ENCODE measurements at regions not wholly inside any gene's neighbourhood (a gene's known extent, or its start where the extent isn't known, plus 50 kb on each side); places are given as distances from the start of the nearest gene placed in this dataset.

GRCh38 chr9:119810645-119811429 is 441.6 kb upstream of the BRINP1 start:
- no peak for TF ChIP-seq CTCF (conservative IDR thresholded peaks at IDR 0.05; ENCODE audit: control insufficient read depth, insufficient read depth, low read depth, low read length)
- DNase-seq (ENCODE audit: low read depth) = peak; percentile 85
- no peak overlapping the region for H3K4me3 ChIP-seq (ENCODE audit: control insufficient read depth, low read depth, low read length)

- H3K4me3 ChIP-seq (ENCODE audit: control insufficient read depth, low read depth, low read length) = no peak overlapping the region
- no peak for TF ChIP-seq CTCF (conservative IDR thresholded peaks at IDR 0.05; ENCODE audit: control insufficient read depth, insufficient read depth, low read depth, low read length)
- no peak for DNase-seq (ENCODE audit: low read depth)
Measured at GRCh38 chr9:119803679-119804078, 434.4 kb upstream of the BRINP1 start.

GRCh38 chr9:119802621-119803020 is 433.4 kb upstream of the BRINP1 start:
- no peak overlapping the region for H3K4me3 ChIP-seq (ENCODE audit: control insufficient read depth, low read depth, low read length)
- TF ChIP-seq CTCF (conservative IDR thresholded peaks at IDR 0.05; ENCODE audit: control insufficient read depth, insufficient read depth, low read depth, low read length) = no peak
- DNase-seq (ENCODE audit: low read depth) = peak; percentile 17

GRCh38 chr9:119802133-119802532 is 432.9 kb upstream of the BRINP1 start:
- no peak for DNase-seq (ENCODE audit: low read depth)
- H3K4me3 ChIP-seq (ENCODE audit: control insufficient read depth, low read depth, low read length) = no peak overlapping the region
- no peak for TF ChIP-seq CTCF (conservative IDR thresholded peaks at IDR 0.05; ENCODE audit: control insufficient read depth, insufficient read depth, low read depth, low read length)

GRCh38 chr9:119801311-119801710 is 432.1 kb upstream of the BRINP1 start:
- peak; percentile 40 for DNase-seq (ENCODE audit: low read depth)
- no peak overlapping the region for H3K4me3 ChIP-seq (ENCODE audit: control insufficient read depth, low read depth, low read length)
- no peak for TF ChIP-seq CTCF (conservative IDR thresholded peaks at IDR 0.05; ENCODE audit: control insufficient read depth, insufficient read depth, low read depth, low read length)

GRCh38 chr9:119795395-119795794 is 426.2 kb upstream of the BRINP1 start:
- no peak for DNase-seq (ENCODE audit: low read depth)
- no peak overlapping the region for H3K4me3 ChIP-seq (ENCODE audit: control insufficient read depth, low read depth, low read length)
- no peak for TF ChIP-seq CTCF (conservative IDR thresholded peaks at IDR 0.05; ENCODE audit: control insufficient read depth, insufficient read depth, low read depth, low read length)

Data from fibroblast of mammary gland (primary cell).